Heart right ventricle (tissue), 16 donors: ENCODE measurements at regions not wholly inside any gene's neighbourhood (a gene's known extent, or its start where the extent isn't known, plus 50 kb on each side); places are given as distances from the start of the nearest gene placed in this dataset.

ENCODE experiments used
- ATAC-seq, 8 donors: fragments of 200-7000 bp; cut with Tn5 transposase; one replicate each; pipeline ENCODE4 v1.9.1; 2020; ENCODE audit warnings: mild to moderate bottlenecking in 8 of 8, moderate library complexity in 8 of 8, moderate number of reproducible peaks in 1 of 8
- DNase-seq, 2 donors: peaks; one replicate each; pipeline ENCODE4 v3.0.0-alpha.2; 2020
- H3K27ac ChIP-seq, 10 donors: fragments of 200-600 bp; sonication (generic) in 2 of 10; one replicate each; pipeline versions ENCODE4 v1.5.0 to v1.8.0; 2020 to 2022; ENCODE audit warnings: mild to moderate bottlenecking in 3 of 10
- H3K27me3 ChIP-seq, 7 donors: fragments of 200-600 bp; one replicate each; pipeline ENCODE4 v1.8.0; 2021 to 2022; ENCODE audit warnings: mild to moderate bottlenecking in 2 of 7
- H3K36me3 ChIP-seq, 9 donors: fragments of 200-600 bp; sonication (generic) in 1 of 9; one replicate each; pipeline versions ENCODE4 v1.5.0 to v1.8.0; 2020 to 2022; ENCODE audit warnings: mild to moderate bottlenecking in 2 of 9
- H3K4me1 ChIP-seq, 9 donors: fragments of 200-600 bp; sonication (generic) in 1 of 9; one replicate each; pipeline versions ENCODE4 v1.5.0 to v1.8.0; 2020 to 2022; ENCODE audit warnings: mild to moderate bottlenecking in 4 of 9
- H3K4me3 ChIP-seq, 10 donors: fragments of 200-600 bp; sonication (generic) in 2 of 10; one replicate each; pipeline versions ENCODE4 v1.5.0 to v1.8.0; 2020 to 2022; ENCODE audit warnings: mild to moderate bottlenecking in 7 of 10, moderate library complexity in 2 of 10
- H3K9me3 ChIP-seq, 11 donors: fragments of 200-600 bp in 10 of 11; sonication (generic) in 2 of 11; one replicate each; pipeline versions ENCODE4 v1.5.0 to v1.8.0; 2013 to 2022; ENCODE audit warnings: mild to moderate bottlenecking in 2 of 11, control low read depth in 1 of 11, moderate library complexity in 1 of 11
- CTCF ChIP-seq, 9 donors: fragments of 200-600 bp; sonication (generic) in 2 of 9; IDR thresholded peaks; one replicate each; pipeline versions ENCODE4 v1.5.0 to v1.8.0; 2021 to 2022; ENCODE audit warnings: antibody characterized with exemption in 9 of 9, mild to moderate bottlenecking in 5 of 9, moderate library complexity in 1 of 9
- WGBS, 2 donors: extraction: QIAGEN DNeasy Blood & Tissue Kit; methylation state at CpG; one replicate each; pipeline ENCODE4 v1.1.7; 2013; ENCODE audit warnings: inconsistent platforms in 1 of 2; 5-methylcytosine and 5-hydroxymethylcytosine counted together
- intact Hi-C, 10 donors: fragments of 100-400 bp; cut with DNase I; formaldehyde crosslinking; loops; one replicate each; pipeline versions ENCODE4 v1.11.1 to v1.14.2; 2022
- donor health status: Arrhythmogenic right ventricular cardiomyopathy.
- donor health status: ischemic (EF 13 %, LVEDD 7.1; RV severe dilation, severe dysfunction).
- donor health status: healthy with polysubstance abuse.
- donor health status: DM: no; HTN: yes; CAD: no.
- donor health status: DM: no; HTN: no; CAD: no.
- donor health status: ischemic (EF 25% LVEDD 6.9; RV normal size, moderate dysfunction).
- donor health status: ischemic (EF 25% LVEDD 5.7; RV mildly dilated, moderate dysfunction).
- donor health status: healthy.
- donor health status: DM: yes; HTN: yes; CAD: no.
- donor health status: Ischemic cardiomyopathy.
- donor health status: ischemic (EF 35%, LVEDD 5.7; RV mildly dilated, moderate dysfunction).
- donor health status: nonischemic (EF 11% LVEDD 7.7; RV severe dilation, severe dysfunction).
- donor health status: DM: yes; HTN: yes; CAD: no.
- donor health status: PGD.
- donor health status: ischemic (EF 29% LVEDD 5.4; RV normal size, mild dysfunction).
- donor health status: nonischemic (EF 23%, LVEDD 6.1; RV moderate dilation, normal function).

GRCh38 chr1:58089898-58090534 lies 456.5 kb downstream of the OMA1 start:
- no peak overlapping the region for H3K27ac ChIP-seq
- H3K4me3 ChIP-seq: no peak overlapping the region
- intact Hi-C loops: no loop called here
- no peak for TF ChIP-seq CTCF (IDR thresholded peaks at IDR 0.05)
- 65 to 68% methylated on average over 10 of the region's 10 CpGs for WGBS, 2 donors
- no peak for DNase-seq
- no peaks in the 10 kb centered on the region for H3K9me3 ChIP-seq
- no peak for ATAC-seq
- H3K36me3 ChIP-seq: no peaks in the 10 kb centered on the region
- peaks cover 0 to 4% (median 0%) of the 10 kb centered on the region in 7 donors for H3K27me3 ChIP-seq
- no peaks in the 10 kb centered on the region for H3K4me1 ChIP-seq

- H3K4me3 ChIP-seq: no peak overlapping the region
- intact Hi-C loops: no loop called here
- peaks cover 0 to 6% (median 0%) of the 10 kb centered on the region in 7 donors for H3K27me3 ChIP-seq
- TF ChIP-seq CTCF (IDR thresholded peaks at IDR 0.05): no peak
- no peaks in the 10 kb centered on the region for H3K9me3 ChIP-seq
- WGBS, 2 donors: 68 to 71% methylated on average over 3 of the region's 3 CpGs
- DNase-seq: no peak
- H3K36me3 ChIP-seq: no peaks in the 10 kb centered on the region
- no peak overlapping the region for H3K27ac ChIP-seq
- ATAC-seq: no peak
- H3K4me1 ChIP-seq: no peaks in the 10 kb centered on the region
Observed at GRCh38 chr1:58084266-58084665, 462.3 kb downstream of the OMA1 start.

GRCh38 chr1:58082596-58082995 lies 463.9 kb downstream of the OMA1 start:
- H3K36me3 ChIP-seq: no peaks in the 10 kb centered on the region
- intact Hi-C loops: no loop called here
- DNase-seq: no peak

GRCh38 chr1:58076258-58076657 lies 470.3 kb downstream of the OMA1 start:
- 30 to 43% methylated on average over 2 of the region's 2 CpGs for WGBS, 2 donors
- DNase-seq (no peak), ATAC-seq (peak in 3 of 8 donors; percentile 31 to 67 (median 49))
- Histone ChIP-seq H3K36me3 (no peaks in the 10 kb centered on the region), H3K4me3 (no peak overlapping the region), H3K4me1 (peaks cover 0 to 11% (median 7%) of the 10 kb centered on the region in 9 donors), H3K9me3 (no peaks in the 10 kb centered on the region), H3K27me3 (peaks cover 0 to 6% (median 0%) of the 10 kb centered on the region in 7 donors), H3K27ac (no peak overlapping the region)
- intact Hi-C loops: no loop called here
- TF ChIP-seq CTCF (IDR thresholded peaks at IDR 0.05): no peak

More at GRCh38 chr1:58082596-58082995, 463.9 kb downstream of the OMA1 start:
- no peak for ATAC-seq
- no peak overlapping the region for H3K4me3 ChIP-seq
- no peak overlapping the region for H3K27ac ChIP-seq
- H3K27me3 ChIP-seq: peaks cover 0 to 6% (median 0%) of the 10 kb centered on the region in 7 donors
- H3K9me3 ChIP-seq: no peaks in the 10 kb centered on the region
- H3K4me1 ChIP-seq: no peaks in the 10 kb centered on the region
- no peak for TF ChIP-seq CTCF (IDR thresholded peaks at IDR 0.05)
- 67 to 73% methylated on average over 5 of the region's 5 CpGs for WGBS, 2 donors
